ENCODE measurements at regions not wholly inside any gene's neighbourhood (a gene's known extent, or its start where the extent isn't known, plus 50 kb on each side); places are given as distances from the start of the nearest gene placed in this dataset.

GRCh38 chr7:16271355-16271915, 149.9 kb downstream of the CRPPA start:
- H2AFZ ChIP-seq (ENCODE audit: low read length): no peak overlapping the region

GRCh38 chr7:16270844-16271243, 150.5 kb downstream of the CRPPA start:
- Histone ChIP-seq H3K36me3 (ENCODE audit: control insufficient read depth, insufficient read depth, low read length) (no peaks in the 10 kb centered on the region), H3K27me3 (ENCODE audit: control insufficient read depth, insufficient read depth, low read length) (no peaks in the 10 kb centered on the region), H3K27ac (ENCODE audit: insufficient read depth, low read length) (no peak overlapping the region), H3K4me2 (ENCODE audit: extremely low read depth, insufficient read depth, low read length) (no peak overlapping the region), H3K9ac (ENCODE audit: insufficient read depth, low read length) (no peak overlapping the region), H2AFZ (ENCODE audit: low read length) (no peak overlapping the region), H3K4me3 (replicated peaks in 1 of 4; ENCODE audit: control extremely low read depth in 1 of 4, insufficient read depth in 1 of 4, low read depth in 3 of 4, low read length in 4 of 4) (no peak overlapping the region), H3K9me3 (ENCODE audit: control insufficient read depth, insufficient read depth, low read depth, low read length) (no peaks in the 10 kb centered on the region), H4K20me1 (ENCODE audit: control insufficient read depth, extremely low read depth, insufficient read depth, low read length) (no peaks in the 10 kb centered on the region), H3K4me1 (ENCODE audit: control insufficient read depth, extremely low read depth, insufficient read depth, low read length) (peaks cover 2% of the 10 kb centered on the region), H3K79me2 (ENCODE audit: control insufficient read depth, insufficient read depth, low read length) (no peaks in the 10 kb centered on the region)
- TF ChIP-seq EZH2 (IDR thresholded peaks at IDR 0.05; ENCODE audit: low read length, missing control alignments): no peak
- no peak for TF ChIP-seq CTCF (conservative IDR thresholded peaks at IDR 0.05 in 1 of 2, IDR thresholded peaks at IDR 0.05 in 1 of 2; ENCODE audit: low read depth in 1 of 2, low read length in 2 of 2)
- no peak for DNase-seq (ENCODE audit: low read depth in 2 of 2)

More at GRCh38 chr7:16271355-16271915, 149.9 kb downstream of the CRPPA start:
- no peak for DNase-seq (ENCODE audit: low read depth in 2 of 2)
- Histone ChIP-seq H3K27me3 (ENCODE audit: control insufficient read depth, insufficient read depth, low read length) (no peaks in the 10 kb centered on the region), H3K79me2 (ENCODE audit: control insufficient read depth, insufficient read depth, low read length) (no peaks in the 10 kb centered on the region), H4K20me1 (ENCODE audit: control insufficient read depth, extremely low read depth, insufficient read depth, low read length) (no peaks in the 10 kb centered on the region), H3K4me1 (ENCODE audit: control insufficient read depth, extremely low read depth, insufficient read depth, low read length) (peaks cover 2% of the 10 kb centered on the region), H3K4me3 (replicated peaks in 1 of 4; ENCODE audit: control extremely low read depth in 1 of 4, insufficient read depth in 1 of 4, low read depth in 3 of 4, low read length in 4 of 4) (no peak overlapping the region), H3K4me2 (ENCODE audit: extremely low read depth, insufficient read depth, low read length) (no peak overlapping the region), H3K27ac (ENCODE audit: insufficient read depth, low read length) (no peak overlapping the region), H3K9me3 (ENCODE audit: control insufficient read depth, insufficient read depth, low read depth, low read length) (no peaks in the 10 kb centered on the region), H3K9ac (ENCODE audit: insufficient read depth, low read length) (no peak overlapping the region), H3K36me3 (ENCODE audit: control insufficient read depth, insufficient read depth, low read length) (no peaks in the 10 kb centered on the region)
- no peak for TF ChIP-seq CTCF (conservative IDR thresholded peaks at IDR 0.05 in 1 of 2, IDR thresholded peaks at IDR 0.05 in 1 of 2; ENCODE audit: low read depth in 1 of 2, low read length in 2 of 2)
- TF ChIP-seq EZH2 (IDR thresholded peaks at IDR 0.05; ENCODE audit: low read length, missing control alignments): no peak

GRCh38 chr7:16268821-16269768, 152.2 kb downstream of the CRPPA start:
- Histone ChIP-seq H3K27me3 (ENCODE audit: control insufficient read depth, insufficient read depth, low read length) (no peaks in the 10 kb centered on the region), H3K9me3 (ENCODE audit: control insufficient read depth, insufficient read depth, low read depth, low read length) (no peaks in the 10 kb centered on the region), H3K4me3 (replicated peaks in 1 of 4; ENCODE audit: control extremely low read depth in 1 of 4, insufficient read depth in 1 of 4, low read depth in 3 of 4, low read length in 4 of 4) (no peak overlapping the region), H3K4me1 (ENCODE audit: control insufficient read depth, extremely low read depth, insufficient read depth, low read length) (peaks cover 2% of the 10 kb centered on the region), H2AFZ (ENCODE audit: low read length) (no peak overlapping the region), H3K79me2 (ENCODE audit: control insufficient read depth, insufficient read depth, low read length) (no peaks in the 10 kb centered on the region), H3K4me2 (ENCODE audit: extremely low read depth, insufficient read depth, low read length) (no peak overlapping the region), H3K27ac (ENCODE audit: insufficient read depth, low read length) (no peak overlapping the region), H3K9ac (ENCODE audit: insufficient read depth, low read length) (no peak overlapping the region), H3K36me3 (ENCODE audit: control insufficient read depth, insufficient read depth, low read length) (no peaks in the 10 kb centered on the region), H4K20me1 (ENCODE audit: control insufficient read depth, extremely low read depth, insufficient read depth, low read length) (no peaks in the 10 kb centered on the region)
- DNase-seq (ENCODE audit: low read depth in 2 of 2): peak; percentile 48 to 96
- TF ChIP-seq EZH2 (IDR thresholded peaks at IDR 0.05; ENCODE audit: low read length, missing control alignments) (no peak), CTCF (conservative IDR thresholded peaks at IDR 0.05 in 1 of 2, IDR thresholded peaks at IDR 0.05 in 1 of 2; ENCODE audit: low read depth in 1 of 2, low read length in 2 of 2) (no peak)
